MV-4-11 (cell line): ENCODE measurements at regions not wholly inside any gene's neighbourhood (a gene's known extent, or its start where the extent isn't known, plus 50 kb on each side); places are given as distances from the start of the nearest gene placed in this dataset.

ENCODE experiments used
- DNase-seq: peaks from one replicate; lab custom pipeline; 2025; lab: John Stamatoyannopoulos, UW

DNA sequence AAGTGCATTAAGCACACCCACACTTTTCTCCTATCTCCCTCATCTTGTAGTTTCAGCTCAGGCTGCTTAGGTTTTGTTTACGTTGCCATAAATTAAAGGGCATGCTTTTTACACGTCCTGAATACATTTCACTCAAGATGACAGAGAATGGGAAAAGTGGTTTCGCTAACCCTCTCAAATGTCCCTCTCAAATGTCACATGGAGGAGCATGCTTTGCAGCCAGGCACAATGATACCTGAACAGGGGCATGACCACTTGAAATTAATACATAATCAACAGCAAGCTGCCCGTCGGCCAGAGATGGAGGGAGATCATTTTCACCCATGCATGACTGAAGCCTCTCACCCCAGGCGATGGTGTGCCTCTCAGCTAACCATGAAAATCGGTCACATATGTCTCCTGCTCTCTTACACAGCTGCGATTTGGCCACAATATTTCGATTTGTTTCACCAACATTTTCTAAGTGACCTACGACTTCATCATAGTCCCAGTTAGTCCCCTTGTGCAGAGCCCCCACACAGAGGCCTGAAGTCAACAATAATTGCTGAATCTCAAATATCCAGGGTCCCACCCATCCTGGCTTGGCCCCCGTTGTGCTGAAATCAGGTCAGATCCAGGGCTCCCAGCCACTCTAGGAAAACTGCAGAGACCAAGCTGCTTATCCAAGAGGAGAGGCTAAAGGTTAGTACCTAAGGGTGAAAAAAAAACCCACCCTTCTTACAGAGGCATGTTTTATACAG lies 373.9 kb upstream of the NFE2L3 start:
- no peak for DNase-seq

DNA sequence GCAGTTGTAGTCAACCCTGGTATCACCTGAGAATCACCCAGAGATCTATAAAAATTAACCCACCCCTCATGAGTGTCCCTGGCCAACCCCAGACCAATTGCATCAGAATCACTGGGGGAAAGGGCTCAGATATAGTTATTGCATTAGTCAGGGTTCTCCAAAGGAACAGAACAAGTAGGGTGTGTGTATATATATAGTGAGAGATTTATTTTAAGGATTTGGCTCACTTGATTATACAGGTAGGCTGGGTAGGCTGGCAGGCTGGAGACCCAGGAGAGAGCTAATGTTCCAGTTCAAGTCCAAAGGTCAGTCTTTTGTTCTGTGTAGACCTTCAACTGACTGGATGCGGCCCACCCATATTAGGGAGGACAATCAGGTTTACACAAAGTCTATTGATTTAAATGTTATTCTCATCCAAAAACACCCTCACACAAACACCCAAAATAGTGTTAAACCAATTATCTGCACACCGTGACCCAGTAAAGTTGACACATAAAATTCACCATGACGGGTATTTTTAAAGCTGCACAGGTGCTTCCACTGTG lies 372.9 kb upstream of the NFE2L3 start:
- DNase-seq: no peak

DNA sequence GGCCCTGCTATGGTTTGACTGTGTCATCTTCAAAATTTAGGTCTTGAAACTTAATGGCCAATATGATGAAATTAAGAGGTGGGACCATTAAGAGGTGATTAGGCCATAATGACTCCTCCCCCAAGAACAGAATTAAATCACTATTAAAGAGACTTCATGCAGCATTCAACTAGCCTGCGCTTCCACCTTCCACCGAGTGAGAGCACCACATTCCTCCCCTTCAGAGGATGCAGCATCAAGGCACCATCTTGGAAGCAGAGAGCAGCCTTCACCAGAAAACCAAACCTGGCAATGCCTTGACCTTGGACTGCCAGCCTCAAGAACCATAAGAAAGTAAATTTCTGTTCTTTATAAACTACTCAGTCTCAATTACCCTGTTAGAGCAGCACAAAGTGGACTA lies 371.1 kb upstream of the NFE2L3 start:
- DNase-seq: no peak

DNA sequence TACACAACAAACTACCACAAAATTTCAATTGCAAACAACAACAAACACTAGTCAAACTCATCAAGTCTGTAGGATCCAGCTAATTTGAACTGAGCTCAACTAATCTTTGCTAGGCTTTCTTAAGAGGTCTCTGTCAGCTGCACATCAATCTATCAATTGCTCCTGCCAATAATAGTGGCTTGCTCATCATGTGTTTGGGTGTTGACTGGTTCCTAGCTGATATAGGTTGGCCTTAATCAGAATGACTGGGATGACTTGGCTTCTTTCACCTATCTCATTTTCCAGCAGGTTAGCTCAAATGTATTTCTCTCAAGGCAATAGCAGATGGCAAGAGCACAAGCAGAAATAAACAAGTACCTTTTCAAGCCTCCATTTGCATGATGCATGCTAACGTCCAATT lies 370.3 kb upstream of the NFE2L3 start:
- no peak for DNase-seq

GRCh38 chr7:25786936-25787335 lies 365.1 kb upstream of the NFE2L3 start:
- no peak for DNase-seq

DNA sequence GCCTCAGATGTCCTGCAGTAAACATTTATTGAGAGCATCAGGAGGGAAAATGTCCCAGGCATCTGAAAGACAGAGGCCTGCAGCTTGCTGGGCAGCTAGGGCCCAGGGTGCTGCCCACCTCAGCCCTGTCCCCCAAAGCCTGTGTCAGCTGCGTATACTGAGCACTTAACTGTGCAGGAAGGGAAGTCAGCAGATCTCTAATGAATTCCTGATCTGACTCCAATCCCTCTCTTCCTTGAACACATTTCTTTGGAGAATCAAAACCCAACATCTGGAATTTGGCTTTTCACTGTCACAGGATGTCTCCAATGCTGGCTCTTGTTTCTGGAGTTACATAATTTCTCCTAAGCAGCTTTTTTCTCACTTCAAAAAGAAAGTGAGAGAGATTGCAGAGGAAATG lies 364.7 kb upstream of the NFE2L3 start:
- DNase-seq: no peak

DNA sequence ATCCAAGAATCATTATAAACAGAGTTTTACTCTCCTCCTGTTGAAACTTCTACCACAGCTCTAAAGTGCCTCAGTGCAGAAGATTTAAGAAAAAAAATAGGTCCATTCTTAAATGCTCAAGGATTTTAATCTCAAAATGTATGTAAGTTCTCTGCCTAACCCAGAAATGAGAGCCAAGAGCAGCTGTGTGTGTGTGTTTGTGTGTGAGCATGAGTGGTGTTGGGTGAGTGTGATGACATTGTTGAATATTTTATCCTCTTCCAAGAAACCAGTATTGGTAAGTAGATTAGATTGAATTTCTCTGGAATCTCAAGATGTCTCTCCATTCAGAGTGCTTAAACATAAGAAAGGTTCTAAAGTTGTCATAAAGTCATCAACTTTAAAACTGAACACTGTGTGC lies 363.6 kb upstream of the NFE2L3 start:
- DNase-seq: no peak

DNA sequence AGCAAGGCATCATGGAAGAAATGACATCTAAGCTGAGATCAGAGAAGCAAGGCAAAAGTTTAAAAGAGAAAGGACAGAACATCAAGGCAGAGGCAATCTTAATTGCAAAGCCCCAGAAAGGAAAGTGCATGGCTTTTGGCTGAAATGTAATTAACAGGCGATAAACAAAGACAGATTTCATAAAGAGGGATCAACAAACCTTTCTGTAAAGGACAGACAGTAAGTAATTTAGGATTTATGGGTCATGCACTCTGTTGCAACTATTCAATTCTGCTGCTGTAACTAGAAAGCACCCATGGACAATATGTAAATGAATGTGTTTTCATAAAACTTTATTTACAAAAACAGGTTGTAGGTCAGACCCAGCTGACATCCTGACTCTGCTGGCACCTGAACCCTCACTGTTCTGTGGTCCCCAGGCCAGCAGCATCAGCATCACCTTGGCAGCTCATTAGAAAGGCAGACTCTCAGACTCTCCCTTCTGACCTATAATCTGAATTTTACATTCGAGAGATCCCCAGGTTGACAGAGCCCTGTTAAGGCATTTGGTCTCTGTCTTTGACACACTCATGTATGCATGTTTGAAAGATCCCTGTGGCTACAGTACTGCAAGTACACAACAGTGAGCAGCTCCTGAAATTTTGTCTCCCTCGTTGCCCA lies 362.9 kb upstream of the NFE2L3 start:
- no peak for DNase-seq

DNA sequence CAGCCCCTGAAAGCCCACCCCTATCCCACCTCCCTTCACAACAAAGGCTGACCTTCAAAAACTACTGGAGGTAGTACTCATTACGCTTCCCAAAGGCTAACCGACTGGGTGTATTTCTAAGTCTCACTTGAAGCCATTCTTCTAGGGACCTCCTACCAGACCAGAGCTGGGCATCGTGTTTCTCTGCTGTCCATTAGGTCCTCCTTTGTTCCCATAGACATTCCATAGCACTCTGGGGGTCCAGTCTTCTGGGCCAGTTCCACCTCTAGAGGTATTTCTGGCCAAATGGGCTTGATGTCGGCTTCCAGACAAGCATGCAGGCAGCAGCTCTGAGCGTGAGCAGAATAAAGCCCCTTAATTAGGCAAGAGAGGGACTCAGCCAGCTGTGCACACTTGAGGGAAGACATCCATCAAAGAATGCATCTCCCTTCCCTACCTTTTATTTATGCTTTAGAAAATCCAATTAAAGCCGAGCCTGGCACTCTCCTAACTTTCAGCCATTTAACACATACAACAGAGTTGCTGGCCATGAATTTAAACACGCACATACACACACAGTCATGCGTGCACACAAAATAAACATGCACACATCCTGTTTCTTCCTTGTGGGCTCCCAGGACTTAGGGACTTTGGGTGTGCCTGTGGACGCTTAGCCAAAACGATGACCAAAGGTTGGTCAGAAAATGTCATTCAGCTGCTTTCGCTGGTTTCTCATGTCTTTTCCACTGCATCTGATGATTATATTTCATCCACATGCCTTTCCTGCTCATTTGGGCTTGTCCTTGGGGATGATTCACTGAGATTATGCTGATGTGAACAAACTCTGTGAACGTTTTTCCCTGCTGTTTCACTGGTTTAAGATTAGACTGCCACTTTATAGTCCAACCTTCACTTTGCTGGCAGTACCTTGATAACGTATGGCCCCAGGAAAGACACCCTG lies 362.0 kb upstream of the NFE2L3 start:
- no peak for DNase-seq

- no peak for DNase-seq
Observed at GRCh38 chr7:25790963-25791362, 361.0 kb upstream of the NFE2L3 start.

- peak; percentile 11 for DNase-seq
Observed at GRCh38 chr7:25792586-25792985, 359.4 kb upstream of the NFE2L3 start.

- no peak for DNase-seq
Observed at GRCh38 chr7:25795824-25796235, 356.2 kb upstream of the NFE2L3 start.

DNA sequence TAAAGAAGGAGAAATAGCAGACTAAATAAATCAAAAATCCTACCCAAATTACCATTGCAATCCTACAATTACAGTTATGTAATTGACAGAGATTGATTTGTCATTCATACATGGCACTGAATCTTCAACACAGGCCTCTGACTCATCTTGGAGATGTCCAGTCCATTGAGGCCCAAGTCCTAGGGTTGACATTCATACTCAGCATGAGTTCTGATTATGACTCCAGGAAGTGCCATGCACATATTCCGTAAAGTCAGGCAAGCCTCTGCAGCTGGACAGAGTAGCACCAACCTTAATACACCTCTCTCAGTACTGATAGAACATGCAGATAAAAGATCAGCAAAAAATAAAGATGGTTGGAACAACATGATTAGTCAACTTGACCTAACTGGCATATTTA lies 353.7 kb upstream of the NFE2L3 start:
- no peak for DNase-seq

DNA sequence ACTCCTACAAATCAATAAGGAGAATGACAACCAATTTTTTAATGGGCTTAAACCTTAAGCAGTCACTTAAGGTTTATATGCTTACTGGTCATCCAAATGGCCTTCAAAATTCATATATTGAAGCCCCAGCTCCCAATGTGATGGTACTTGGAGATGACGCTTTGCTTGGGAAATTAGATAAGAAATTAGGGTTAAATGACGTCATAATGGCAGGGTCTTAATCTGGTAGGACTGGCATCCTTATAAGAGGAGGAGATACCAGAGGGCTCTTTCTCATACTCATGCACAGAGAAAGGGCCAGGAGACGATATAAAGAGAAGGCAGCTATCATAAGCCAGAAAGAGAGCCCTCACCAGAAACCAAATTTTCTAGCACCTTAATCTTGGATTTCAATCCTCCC lies 350.8 kb upstream of the NFE2L3 start:
- DNase-seq: no peak

DNA sequence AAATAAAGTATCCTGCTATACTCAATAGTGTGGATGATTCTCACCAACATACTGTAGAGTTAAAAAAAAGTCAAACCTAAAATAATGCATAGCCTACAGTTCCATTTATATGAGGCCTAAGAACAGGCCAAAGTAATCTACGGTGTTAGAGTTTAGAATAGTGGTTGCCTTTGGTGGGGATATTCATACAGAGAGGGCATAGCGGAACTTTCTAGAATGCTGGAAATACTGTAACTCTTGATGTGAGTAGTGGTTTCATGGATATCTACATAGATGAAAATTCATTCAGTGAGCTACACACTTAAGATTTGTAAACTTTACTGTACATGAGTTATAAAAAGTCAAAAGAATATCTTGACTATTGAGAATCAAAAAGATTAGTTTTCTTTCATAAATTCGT lies 349.9 kb upstream of the NFE2L3 start:
- no peak for DNase-seq

DNA sequence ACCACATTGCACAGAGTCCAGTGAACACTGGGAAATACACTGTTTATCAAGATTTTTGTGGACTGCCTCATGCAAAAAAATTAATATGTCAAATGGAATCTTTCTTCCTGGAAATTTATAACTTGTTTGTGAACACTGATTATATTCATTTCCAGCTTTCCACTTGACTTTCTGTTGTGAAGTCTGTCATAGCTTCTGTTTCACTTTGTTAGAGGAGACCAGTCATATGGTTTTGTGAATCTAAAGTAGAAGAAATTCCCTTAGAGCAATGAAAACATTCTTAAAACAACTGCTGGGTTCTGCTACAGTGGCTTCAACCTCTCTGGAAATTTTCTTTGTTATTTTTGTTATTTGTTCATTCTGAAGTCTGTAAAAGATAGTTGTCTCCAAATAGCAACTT lies 349.5 kb upstream of the NFE2L3 start:
- no peak for DNase-seq

- DNase-seq: no peak
Observed at GRCh38 chr7:25803117-25803887, 348.7 kb upstream of the NFE2L3 start.

DNA sequence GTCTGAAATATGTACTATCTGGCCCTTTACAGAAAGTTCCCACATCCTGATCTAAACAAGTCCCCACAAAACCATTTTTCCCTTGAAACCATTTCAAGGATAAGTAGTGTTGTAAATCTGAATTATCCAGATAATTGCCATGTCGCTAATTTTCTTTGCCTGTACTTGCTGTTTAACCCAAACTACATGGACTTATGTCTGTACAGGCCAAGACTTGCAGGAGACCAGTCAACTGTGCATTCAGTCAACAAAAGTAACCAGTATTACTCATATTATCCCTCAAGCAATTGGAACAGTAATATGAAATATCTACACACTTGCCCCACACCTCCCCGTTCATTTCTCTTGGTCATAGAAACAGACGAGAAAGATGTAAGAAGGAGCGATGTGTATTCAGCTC lies 347.8 kb upstream of the NFE2L3 start:
- no peak for DNase-seq

GRCh38 chr7:25805027-25805687 lies 346.8 kb upstream of the NFE2L3 start:
- no peak for DNase-seq

DNA sequence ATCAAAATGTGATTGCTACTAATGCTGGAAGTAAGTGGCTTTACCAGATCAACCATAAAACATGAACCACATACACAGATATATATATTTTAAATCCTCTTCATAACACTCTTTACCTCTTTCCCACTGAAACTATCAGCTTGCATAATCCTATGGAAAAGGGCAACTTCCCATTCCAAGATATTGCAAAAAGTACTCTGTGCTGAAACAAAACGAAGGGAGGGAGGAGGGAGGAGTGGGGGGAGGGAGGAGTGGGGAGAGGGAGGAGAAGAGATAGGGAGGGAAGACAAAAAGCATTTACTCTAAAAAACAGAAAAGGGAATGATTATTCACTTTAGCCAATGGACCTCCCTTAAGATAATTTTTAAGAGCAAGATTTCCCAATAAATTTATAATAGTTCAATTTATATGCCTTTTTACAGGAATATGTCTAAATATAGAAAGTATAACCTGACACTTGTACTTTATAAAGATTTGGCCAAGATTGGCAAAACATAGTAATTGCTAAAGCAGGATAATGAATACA lies 344.8 kb upstream of the NFE2L3 start:
- no peak for DNase-seq

DNA sequence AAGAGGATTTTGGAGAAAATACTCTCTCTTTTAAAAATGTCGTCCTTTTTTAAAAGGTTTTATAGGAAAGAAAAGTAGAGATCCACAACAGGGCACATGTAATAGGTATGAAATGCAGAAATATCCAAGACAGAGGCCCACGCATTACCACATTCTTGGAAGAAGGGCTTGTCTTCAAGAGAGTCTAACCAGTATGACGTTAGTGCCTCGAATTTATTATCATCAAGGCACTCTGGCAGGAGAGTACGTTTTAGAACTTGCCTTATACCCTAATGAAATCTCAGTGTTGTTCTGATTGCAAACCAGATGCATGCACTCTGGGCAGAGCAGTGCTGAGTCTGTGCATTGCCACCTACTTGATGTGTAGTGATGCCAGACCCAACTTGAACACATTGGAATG lies 342.6 kb upstream of the NFE2L3 start:
- no peak for DNase-seq
